ENCODE measurements at regions not wholly inside any gene's neighbourhood (a gene's known extent, or its start where the extent isn't known, plus 50 kb on each side); places are given as distances from the start of the nearest gene placed in this dataset.

GRCh38 chr3:16824081-16824696 lies 60.6 kb upstream of the PLCL2 start:
- TF ChIP-seq POLR2AphosphoS5 (IDR thresholded peaks at IDR 0.05) (no peak), CTCF (IDR thresholded peaks at IDR 0.05) (no peak), POLR2A (IDR thresholded peaks at IDR 0.05) (no peak)
